Peyer's patch (tissue), 4 donors: ENCODE measurements at regions not wholly inside any gene's neighbourhood (a gene's known extent, or its start where the extent isn't known, plus 50 kb on each side); places are given as distances from the start of the nearest gene placed in this dataset.

ENCODE experiments used
- POLR2A ChIP-seq, 2 donors: fragments of 450-650 bp; IDR thresholded peaks; one replicate each; pipeline ENCODE4 v1.5.1; 2017; ENCODE audit warnings: antibody characterized with exemption in 2 of 2, mild to moderate bottlenecking in 2 of 2, moderate library complexity in 2 of 2
- TF ChIP-seq, protein P1 (sequence below), 6 experiments: fragments of 450-650 bp in 4 of 6; fragments of 200-600 bp in 2 of 6; sonication (generic) in 1 of 6; IDR thresholded peaks; one replicate each; pipeline ENCODE4 v1.5.1; 2017 to 2019; ENCODE audit warnings: antibody characterized with exemption in 6 of 6, mild to moderate bottlenecking in 3 of 6, moderate library complexity in 1 of 6

DNA sequence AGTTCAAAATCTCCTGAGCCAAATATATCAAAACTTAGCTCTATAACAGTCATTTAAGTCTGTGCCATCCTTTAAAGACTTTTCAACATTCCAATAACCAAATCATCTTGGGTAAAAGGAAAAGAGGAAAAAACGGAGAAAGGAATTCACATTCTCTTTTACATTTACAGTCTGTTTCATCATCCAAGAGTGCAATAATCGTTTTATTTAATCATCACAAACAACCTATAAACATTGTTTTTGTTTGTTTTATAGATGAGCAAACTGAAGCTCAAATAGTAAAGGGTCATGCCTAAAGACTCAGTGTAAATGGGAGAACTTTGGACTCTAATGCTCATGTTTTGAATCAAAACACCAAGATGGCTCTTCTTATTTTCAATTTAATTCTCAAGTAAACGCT, 252.3 kb downstream of the TOX3 start:
- TF ChIP-seq, protein P1, sequence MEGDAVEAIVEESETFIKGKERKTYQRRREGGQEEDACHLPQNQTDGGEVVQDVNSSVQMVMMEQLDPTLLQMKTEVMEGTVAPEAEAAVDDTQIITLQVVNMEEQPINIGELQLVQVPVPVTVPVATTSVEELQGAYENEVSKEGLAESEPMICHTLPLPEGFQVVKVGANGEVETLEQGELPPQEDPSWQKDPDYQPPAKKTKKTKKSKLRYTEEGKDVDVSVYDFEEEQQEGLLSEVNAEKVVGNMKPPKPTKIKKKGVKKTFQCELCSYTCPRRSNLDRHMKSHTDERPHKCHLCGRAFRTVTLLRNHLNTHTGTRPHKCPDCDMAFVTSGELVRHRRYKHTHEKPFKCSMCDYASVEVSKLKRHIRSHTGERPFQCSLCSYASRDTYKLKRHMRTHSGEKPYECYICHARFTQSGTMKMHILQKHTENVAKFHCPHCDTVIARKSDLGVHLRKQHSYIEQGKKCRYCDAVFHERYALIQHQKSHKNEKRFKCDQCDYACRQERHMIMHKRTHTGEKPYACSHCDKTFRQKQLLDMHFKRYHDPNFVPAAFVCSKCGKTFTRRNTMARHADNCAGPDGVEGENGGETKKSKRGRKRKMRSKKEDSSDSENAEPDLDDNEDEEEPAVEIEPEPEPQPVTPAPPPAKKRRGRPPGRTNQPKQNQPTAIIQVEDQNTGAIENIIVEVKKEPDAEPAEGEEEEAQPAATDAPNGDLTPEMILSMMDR (IDR thresholded peaks at IDR 0.05) = no peak
- no peak for TF ChIP-seq POLR2A (IDR thresholded peaks at IDR 0.05)
